SW480 (cell line): ENCODE measurements at regions not wholly inside any gene's neighbourhood (a gene's known extent, or its start where the extent isn't known, plus 50 kb on each side); places are given as distances from the start of the nearest gene placed in this dataset.
"Not testable (repeated sequence)": the region's sequence is repeated elsewhere in the genome, so short reads cannot be mapped to it uniquely, and the experiment has no call there.

Experiments used
- DNase-seq: peaks from one replicate; pipeline ENCODE4 v3.0.0-alpha.2; 2016; ENCODE audit warnings: low spot score

- peak; percentile 37 for DNase-seq
These were observed 622.5 kb downstream of the TYW1 start for GRCh38 chr7:67619175-67619574.

- DNase-seq = no peak
These were observed 623.7 kb downstream of the TYW1 start for GRCh38 chr7:67620216-67620933.

- no peak for DNase-seq
These were observed 625.1 kb downstream of the TYW1 start for GRCh38 chr7:67621704-67622103.

- peak; percentile 82 for DNase-seq
These were observed 628.7 kb downstream of the TYW1 start for GRCh38 chr7:67625257-67625737.

GRCh38 chr7:67631476-67631875, 634.8 kb downstream of the TYW1 start:
- no peak for DNase-seq

- no peak for DNase-seq
These were observed 638.6 kb downstream of the TYW1 start for GRCh38 chr7:67635271-67635670.

- DNase-seq = no peak
These were observed 639.9 kb downstream of the TYW1 start for GRCh38 chr7:67636348-67637022.

GRCh38 chr7:67637023-67637358, 640.4 kb downstream of the TYW1 start:
- DNase-seq = peak; percentile 22

- DNase-seq = not testable (repeated sequence)
These were observed 645.9 kb downstream of the TYW1 start for GRCh38 chr7:67642542-67642941.

GRCh38 chr7:67644151-67644550, 647.5 kb downstream of the TYW1 start:
- DNase-seq = no peak

GRCh38 chr7:67652937-67653336, 656.3 kb downstream of the TYW1 start:
- DNase-seq = no peak

GRCh38 chr7:67653856-67654454, 657.3 kb downstream of the TYW1 start:
- no peak for DNase-seq

- no peak for DNase-seq
These were observed 658.0 kb downstream of the TYW1 start for GRCh38 chr7:67654642-67655041.

GRCh38 chr7:67655168-67655567, 658.5 kb downstream of the TYW1 start:
- DNase-seq = no peak

- peak; percentile 94 for DNase-seq
These were observed 662.5 kb downstream of the TYW1 start for GRCh38 chr7:67659091-67659490.

GRCh38 chr7:67662804-67663203, 666.2 kb downstream of the TYW1 start:
- DNase-seq = no peak

- no peak for DNase-seq
These were observed 667.0 kb downstream of the TYW1 start for GRCh38 chr7:67663644-67664043.

- not testable (repeated sequence) for DNase-seq
These were observed 669.7 kb downstream of the TYW1 start for GRCh38 chr7:67666359-67666758.

GRCh38 chr7:67671006-67671548, 674.4 kb downstream of the TYW1 start:
- no peak for DNase-seq

- DNase-seq = no peak
These were observed 677.2 kb downstream of the TYW1 start for GRCh38 chr7:67673861-67674260.

- DNase-seq = not testable (repeated sequence)
These were observed 678.2 kb downstream of the TYW1 start for GRCh38 chr7:67674862-67675261.

- DNase-seq = no peak
These were observed 679.3 kb downstream of the TYW1 start for GRCh38 chr7:67675971-67676370.

- DNase-seq = no peak
These were observed 681.8 kb downstream of the TYW1 start for GRCh38 chr7:67678419-67678818.
